GM12891 (cell line): ENCODE measurements at regions not wholly inside any gene's neighbourhood (a gene's known extent, or its start where the extent isn't known, plus 50 kb on each side); places are given as distances from the start of the nearest gene placed in this dataset.

Source experiments
- DNase-seq: peaks from one replicate; pipeline ENCODE4 v3.0.0; 2011; ENCODE audit warnings: low spot score; ENCODE audit not compliant: insufficient read length
- FAIRE-seq: peaks from 2 replicates; lab custom pipeline; 2011; peaks lifted over from hg19 to GRCh38; lab: Jason Lieb, UNC
- PAX5 ChIP-seq: IDR thresholded peaks from 2 replicates; pipeline ENCODE4 v1.6.1; 2011; ENCODE audit warnings: low read length, moderate library complexity, mild to moderate bottlenecking; ENCODE audit not compliant: insufficient read depth, severe bottlenecking
- POLR2A ChIP-seq: IDR thresholded peaks from 2 replicates; pipeline ENCODE4 v1.6.1; 2011; ENCODE audit warnings: low read depth, low read length, control low read depth
- POLR2AphosphoS5 ChIP-seq: IDR thresholded peaks from 2 replicates; pipeline ENCODE4 v1.6.1; 2011; ENCODE audit warnings: low read depth, low read length, control low read depth
- POU2F2 ChIP-seq: IDR thresholded peaks from 2 replicates; pipeline ENCODE4 v1.6.1; 2011; ENCODE audit warnings: low read depth, mild to moderate bottlenecking, control low read depth, low read length, moderate library complexity
- SPI1 ChIP-seq: IDR thresholded peaks from 2 replicates; pipeline ENCODE4 v1.6.1; 2011; ENCODE audit warnings: low read depth, low read length, control low read depth
- TAF1 ChIP-seq: IDR thresholded peaks from 2 replicates; pipeline ENCODE4 v1.6.1; 2011; ENCODE audit warnings: low read depth, low read length, control low read depth

DNA sequence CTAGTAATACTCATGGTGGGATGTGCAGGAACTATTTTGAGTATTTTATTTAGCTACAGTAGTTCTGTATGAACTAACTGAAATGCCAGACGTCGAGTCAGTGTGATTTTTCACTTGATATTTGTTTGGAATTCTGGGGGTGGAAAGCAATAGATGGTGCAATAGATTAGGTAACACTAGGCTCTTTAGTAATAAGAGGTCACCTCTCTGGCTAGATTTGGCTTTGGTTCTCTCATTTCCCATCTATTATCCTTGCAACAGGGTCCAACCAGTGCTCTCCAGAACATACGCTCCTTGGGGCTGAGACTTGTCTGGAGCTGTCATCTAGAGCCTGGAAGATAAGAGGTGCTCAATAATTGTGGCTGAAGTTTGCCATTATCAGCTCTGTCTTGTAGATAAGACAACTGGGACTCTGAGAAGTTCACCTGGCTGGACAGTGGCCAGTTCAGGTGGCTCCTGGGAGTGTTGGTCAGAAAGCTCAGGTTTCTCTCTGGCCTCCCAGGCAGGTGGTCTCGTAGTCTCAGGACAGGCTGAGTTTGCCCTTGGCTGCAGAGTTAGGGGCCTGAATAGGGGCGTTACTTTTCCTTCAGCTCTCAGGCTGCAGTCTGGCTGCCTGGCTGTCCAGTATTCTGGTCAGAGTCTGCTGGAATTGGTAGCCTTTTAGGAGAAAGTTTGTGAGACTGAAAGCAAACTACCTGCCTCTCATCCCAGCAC, 277.5 kb upstream of the RGMA start:
- FAIRE-seq (no peak), DNase-seq (no peak)
- no peak for TF ChIP-seq POU2F2
- TF ChIP-seq POLR2AphosphoS5, result no peak
- TF ChIP-seq POLR2A, result no peak
- TF ChIP-seq SPI1, result no peak
- TF ChIP-seq TAF1, result no peak
- no peak for TF ChIP-seq PAX5

DNA sequence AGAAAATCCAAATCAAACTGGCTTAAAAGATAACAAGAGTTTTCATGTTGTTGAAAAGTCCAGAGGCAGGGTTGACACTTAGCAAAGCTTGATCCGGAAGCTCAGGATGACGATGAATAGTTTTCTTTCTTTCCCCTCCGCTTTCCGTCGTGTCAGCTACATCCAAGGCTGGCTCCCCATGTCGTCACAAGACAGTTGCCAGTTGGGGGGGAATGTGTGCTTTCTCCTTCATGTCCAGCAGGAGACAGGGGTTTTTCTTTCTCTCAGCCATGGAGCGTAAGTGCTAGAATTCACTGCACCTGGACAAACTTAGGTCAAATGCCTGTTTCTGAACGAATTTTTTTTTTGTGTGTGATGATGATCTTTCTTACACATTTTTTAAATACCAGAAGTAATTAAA, 273.8 kb upstream of the RGMA start:
- no peak for TF ChIP-seq TAF1
- no peak for TF ChIP-seq POLR2A
- no peak for TF ChIP-seq SPI1
- TF ChIP-seq POU2F2, result no peak
- no peak for TF ChIP-seq PAX5
- no peak for TF ChIP-seq POLR2AphosphoS5
- DNase-seq (no peak), FAIRE-seq (no peak)

DNA sequence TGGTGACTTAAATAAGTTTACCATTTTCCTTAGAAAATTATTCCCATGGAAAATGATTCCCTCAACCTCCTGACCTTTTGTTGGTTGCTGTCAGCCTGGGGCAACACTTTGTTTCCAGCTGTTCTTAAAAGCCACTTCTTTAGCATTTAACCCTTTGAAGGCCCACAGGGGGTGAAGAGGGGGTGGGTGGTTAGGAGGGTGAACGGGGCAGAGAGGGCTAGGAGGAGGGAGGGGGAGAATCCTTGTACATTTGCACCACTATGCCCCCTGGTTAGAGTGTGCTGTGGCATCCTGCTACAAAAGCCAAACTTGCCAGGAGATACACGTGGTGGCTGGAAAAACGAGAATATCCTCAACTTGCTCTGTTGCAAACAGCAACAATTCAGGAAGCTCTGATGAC, 273.2 kb upstream of the RGMA start:
- DNase-seq (no peak), FAIRE-seq (no peak)
- TF ChIP-seq TAF1 (no peak), POU2F2 (no peak), PAX5 (no peak), POLR2AphosphoS5 (no peak), POLR2A (no peak), SPI1 (no peak)

DNA sequence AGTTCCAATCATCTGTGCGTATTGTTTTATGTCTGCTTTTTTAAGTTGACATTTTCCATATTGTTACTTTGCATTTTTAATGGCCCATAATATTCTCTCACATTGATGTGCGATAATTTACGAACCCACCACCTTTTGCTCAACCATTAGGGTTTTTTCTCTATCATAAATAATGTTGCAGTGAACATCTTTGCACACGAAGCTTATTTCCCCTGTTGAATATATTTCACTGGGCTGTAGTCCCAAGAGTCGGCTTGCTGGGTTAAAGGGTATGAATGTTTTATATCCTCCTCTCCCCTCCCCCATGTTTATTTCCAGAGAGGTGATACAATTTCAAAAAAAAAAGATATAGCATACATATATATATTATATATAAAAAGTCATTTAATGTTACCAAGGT, 272.7 kb upstream of the RGMA start:
- DNase-seq (no peak), FAIRE-seq (no peak)
- no peak for TF ChIP-seq TAF1
- TF ChIP-seq POLR2A, result no peak
- TF ChIP-seq PAX5, result no peak
- no peak for TF ChIP-seq POLR2AphosphoS5
- no peak for TF ChIP-seq POU2F2
- TF ChIP-seq SPI1, result no peak

DNA sequence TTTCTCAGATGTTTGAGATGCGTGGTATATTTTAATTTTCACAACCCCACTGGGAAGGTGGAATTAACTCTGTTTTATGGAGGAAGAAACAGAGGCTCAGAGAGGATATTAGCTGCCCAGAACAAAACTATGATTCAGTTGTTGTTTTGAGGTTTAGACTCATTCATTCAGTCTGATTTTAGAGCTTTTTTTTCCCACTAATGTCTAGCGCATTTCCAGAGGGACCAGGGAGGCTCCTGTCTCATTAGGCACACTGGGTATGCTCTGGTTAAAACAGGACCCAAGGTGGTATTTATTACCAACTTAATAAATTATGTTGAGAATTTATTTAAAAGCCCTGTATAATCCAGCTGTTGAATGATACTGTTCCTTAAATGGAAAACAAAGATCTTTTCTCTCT, 272.0 kb upstream of the RGMA start:
- TF ChIP-seq SPI1, result no peak
- TF ChIP-seq POLR2AphosphoS5, result no peak
- no peak for TF ChIP-seq POU2F2
- TF ChIP-seq TAF1, result no peak
- TF ChIP-seq POLR2A, result no peak
- no peak for TF ChIP-seq PAX5
- FAIRE-seq (no peak), DNase-seq (no peak)

DNA sequence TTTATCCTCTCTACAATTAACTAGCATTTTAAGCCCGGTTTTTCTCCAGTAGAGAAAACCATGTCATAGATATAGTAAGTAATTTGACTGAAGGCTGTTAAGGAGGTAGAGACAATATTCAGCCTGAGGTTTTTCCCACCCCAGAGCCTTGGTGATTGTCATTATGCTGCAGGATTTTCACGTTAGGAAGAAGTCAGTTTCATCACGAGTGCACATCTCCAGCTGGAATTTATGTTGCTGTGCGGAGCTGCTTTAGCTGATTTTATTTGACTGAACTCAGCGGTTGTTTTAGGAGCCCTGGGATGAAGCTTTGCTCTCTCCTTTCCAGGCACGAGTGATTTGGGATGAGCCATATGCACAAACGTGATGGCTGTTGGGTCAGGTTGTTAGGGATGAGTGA, 271.3 kb upstream of the RGMA start:
- no peak for DNase-seq
- TF ChIP-seq POLR2AphosphoS5 (no peak), SPI1 (no peak), PAX5 (no peak), POU2F2 (no peak), TAF1 (no peak), POLR2A (no peak)
- FAIRE-seq, result no peak

DNA sequence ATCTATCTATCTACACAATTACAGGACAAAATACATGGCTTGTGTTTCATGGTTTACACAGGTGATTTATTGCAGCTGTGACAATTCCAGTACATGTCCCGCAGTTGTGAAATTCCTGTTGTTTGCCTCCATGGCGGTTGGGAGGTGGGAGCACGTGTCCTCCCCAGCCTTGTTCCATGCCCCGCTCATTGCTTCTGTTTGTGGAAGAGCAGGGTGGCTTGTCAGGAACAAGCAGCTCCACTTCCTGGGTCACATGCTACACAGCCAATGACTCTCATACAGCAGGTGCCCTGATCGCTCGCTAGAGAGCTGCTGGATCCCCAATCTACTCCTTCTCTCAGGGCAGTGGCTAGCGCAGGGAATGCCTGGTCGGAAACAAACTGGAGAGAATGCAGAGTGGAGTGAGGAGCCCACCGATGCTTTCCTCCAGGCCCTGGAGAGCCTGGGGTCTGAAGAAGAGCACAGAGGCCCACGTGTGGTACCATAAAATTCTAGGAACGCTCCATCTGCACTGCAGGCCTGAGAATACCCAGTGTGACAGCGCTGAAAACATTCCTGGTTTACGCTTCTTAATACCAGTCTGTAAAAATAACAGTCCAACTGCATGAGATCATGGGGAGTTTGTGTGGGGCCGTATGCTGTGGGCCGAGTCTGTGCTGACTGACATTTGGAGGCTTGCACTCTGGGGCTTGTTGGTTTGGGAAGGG, 270.6 kb upstream of the RGMA start:
- no peak for FAIRE-seq
- DNase-seq, result no peak
- TF ChIP-seq TAF1 (no peak), PAX5 (no peak), POU2F2 (no peak)

DNA sequence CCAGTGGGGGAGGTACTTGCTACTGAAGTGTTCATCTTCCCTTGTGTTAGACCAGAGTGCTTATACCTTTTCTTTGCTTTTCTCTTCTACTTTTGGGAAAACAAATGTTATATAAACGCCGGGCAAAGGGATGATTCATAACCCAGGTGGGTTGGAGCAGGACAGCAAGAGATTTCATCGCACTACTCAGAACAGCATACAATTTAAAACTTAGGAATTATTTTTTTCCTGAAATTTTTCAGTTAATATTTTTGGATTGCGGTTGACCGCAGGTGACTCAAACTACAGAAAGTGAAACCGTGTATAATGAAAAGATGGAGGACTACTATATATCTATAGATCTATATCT, 270.0 kb upstream of the RGMA start:
- DNase-seq (no peak), FAIRE-seq (no peak)
- TF ChIP-seq PAX5 (no peak), POLR2AphosphoS5 (no peak), POU2F2 (no peak), TAF1 (no peak), POLR2A (no peak), SPI1 (no peak)

DNA sequence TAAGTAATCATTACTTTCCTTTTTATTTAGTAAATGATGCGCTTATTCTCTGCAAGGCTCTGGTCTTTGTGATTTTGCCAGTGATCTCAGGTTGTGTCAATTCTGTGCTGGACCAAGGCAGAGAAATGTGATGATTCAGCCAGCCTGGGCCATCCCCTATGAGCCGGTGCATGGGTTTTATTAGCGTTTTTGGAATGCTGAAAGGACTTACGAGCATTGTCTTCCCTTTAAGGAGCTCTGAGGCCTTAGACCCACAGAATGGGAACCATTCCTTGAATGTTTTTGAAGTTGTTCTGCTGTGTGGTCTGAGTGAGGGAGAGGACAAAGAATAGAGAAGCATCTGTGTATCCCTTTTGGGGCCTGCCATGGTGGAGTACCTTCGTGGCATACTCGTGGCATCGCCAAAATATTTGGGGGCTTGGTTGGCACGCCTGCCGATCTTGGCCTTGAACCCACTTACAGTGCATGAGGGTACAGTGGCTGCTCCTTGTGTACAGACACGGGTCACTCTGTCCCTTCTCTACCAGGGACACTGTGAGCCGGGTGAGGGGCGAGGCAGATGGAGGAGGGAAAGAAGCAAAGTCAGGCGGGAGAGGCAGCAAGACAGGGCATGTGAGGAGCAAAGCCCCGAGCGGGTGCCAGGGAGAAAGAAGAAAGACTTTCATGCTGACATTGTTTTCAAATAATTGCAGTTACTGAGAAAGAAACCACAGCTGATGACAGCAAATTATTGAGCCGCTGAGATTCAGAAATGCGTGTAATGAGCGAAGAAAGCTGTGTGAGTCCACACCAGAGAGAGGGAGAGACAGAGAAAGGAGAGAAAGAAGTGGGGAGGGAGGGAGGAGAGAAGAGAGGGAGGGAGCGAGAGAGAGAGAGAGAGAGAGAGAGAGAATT, 269.4 kb upstream of the RGMA start:
- no peak for FAIRE-seq
- TF ChIP-seq SPI1, result no peak
- TF ChIP-seq POLR2A, result no peak
- no peak for TF ChIP-seq PAX5
- TF ChIP-seq POLR2AphosphoS5, result no peak
- DNase-seq, result no peak
